GM18507 (cell line): ENCODE measurements at regions not wholly inside any gene's neighbourhood (a gene's known extent, or its start where the extent isn't known, plus 50 kb on each side); places are given as distances from the start of the nearest gene placed in this dataset.

Source experiments
- DNase-seq: peaks from one replicate; pipeline ENCODE4 v3.0.0; 2011; ENCODE audit warnings: low read depth; ENCODE audit not compliant: insufficient read length; ENCODE audit errors: extremely low spot score
- FAIRE-seq: peaks from 2 replicates; lab custom pipeline; 2011; peaks lifted over from hg19 to GRCh38; lab: Jason Lieb, UNC

GRCh38 chr9:89554307-89555035, 50.3 kb upstream of the GADD45G start:
- no peak for DNase-seq
- no peak for FAIRE-seq

DNA sequence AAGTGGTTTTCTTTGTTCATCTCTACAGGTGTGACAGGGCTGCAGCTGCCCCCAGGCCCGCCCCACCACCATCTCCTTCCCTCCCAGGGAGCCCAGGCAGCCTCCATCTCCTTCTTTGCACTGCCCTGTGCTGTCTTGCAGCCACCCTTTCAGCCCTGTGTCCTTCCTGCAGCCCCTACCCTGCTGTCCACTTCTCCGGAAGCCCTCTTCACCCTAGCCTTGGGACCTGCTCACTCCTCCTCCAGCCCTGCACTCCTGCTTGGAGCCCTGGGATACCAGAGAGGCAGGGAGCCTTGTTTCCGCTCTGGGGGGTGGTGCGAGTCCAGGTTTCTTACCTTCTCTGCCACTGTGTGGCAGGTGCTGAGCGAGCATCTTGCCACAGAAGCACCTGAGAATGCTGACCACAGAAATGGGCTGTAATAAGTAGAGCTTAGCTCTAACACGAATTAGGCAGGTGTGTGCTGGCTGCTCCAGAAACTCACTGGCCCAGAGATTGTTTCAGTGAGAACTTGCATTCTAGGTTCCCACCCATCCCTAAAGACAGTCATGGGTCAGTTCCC, 51.3 kb upstream of the GADD45G start:
- FAIRE-seq (no peak), DNase-seq (no peak)

DNA sequence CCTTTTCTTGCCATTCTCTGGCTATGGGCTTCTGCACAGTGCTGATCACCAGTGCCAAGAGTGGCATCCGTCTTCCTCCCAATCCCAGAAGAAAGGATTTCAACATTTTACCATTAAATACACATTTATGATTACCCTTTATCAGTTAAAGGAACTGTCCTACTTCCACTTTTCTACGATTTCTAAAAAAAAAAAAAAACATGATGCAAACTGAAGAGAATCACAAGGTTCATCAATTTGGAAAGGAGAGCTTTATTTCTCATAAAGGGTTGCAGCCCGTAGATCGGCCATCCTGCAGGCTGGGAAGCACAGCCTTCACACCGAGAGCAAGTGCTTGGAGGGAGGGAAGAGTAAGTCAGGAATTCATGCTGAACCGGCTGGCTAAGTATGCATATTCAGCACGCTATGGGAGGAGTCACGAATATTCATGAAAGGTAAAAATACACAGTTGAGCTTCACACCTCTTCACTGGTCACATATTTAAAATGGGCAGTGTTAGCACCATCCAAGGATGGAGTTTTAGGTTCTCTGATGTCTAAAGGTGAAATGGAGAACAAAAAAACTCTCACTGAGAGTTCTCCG, 52.5 kb upstream of the SEMA4D start:
- DNase-seq (no peak), FAIRE-seq (no peak)

- DNase-seq (peak; percentile 80), FAIRE-seq (peak; percentile 98)
These were observed 51.2 kb upstream of the SEMA4D start for GRCh38 chr9:89549031-89549644.

DNA sequence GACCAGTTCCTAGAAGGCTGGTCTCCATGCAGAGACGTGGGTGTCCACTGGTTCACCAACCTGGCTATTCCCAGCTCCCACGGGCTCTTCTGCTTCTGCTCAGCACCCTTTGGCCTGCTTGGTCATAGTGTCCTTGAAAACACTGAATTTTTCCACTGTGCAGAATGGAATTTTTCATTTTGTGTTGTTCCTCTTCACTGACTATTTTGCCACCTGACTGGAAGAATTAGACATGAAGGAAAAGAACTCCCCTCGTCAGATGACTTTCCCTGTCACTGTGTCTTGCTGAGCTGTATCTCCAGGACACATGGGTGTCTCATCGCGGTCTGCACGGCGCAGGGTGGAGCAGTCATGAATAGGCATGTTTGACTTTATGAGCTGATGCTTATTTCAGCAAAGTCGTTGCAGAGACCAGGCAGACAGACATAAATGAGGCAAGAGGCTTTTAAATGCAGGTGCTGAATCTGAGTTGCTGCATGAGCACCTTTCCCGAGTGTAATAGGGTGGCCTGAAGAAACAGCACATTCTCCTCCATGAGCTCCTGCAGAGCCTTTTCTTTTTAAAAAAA, 50.2 kb upstream of the SEMA4D start:
- no peak for DNase-seq
- FAIRE-seq: no peak
